Uterus (tissue), 3 donors: ENCODE measurements at regions not wholly inside any gene's neighbourhood (a gene's known extent, or its start where the extent isn't known, plus 50 kb on each side); places are given as distances from the start of the nearest gene placed in this dataset.
"Not testable (repeated sequence)": the region's sequence is repeated elsewhere in the genome, so short reads cannot be mapped to it uniquely, and the experiment has no call there.

Source experiments
- DNase-seq, 2 donors: peaks; one replicate each; pipeline ENCODE4 v3.0.0-alpha.2; 2019 to 2020
- H3K27ac ChIP-seq, 2 donors: fragments of 200-600 bp; sonication (generic); 1 replicate in 1 of 2; 2 replicates in 1 of 2; pipeline ENCODE4 v1.5.1; 2016 to 2018
- H3K27me3 ChIP-seq, 2 donors: fragments of 200-600 bp; sonication (generic); one replicate each; pipeline ENCODE4 v1.5.1; 2018 to 2019; ENCODE audit warnings: control low read depth in 1 of 2
- H3K36me3 ChIP-seq, 2 donors: fragments of 200-600 bp; sonication (generic); one replicate each; pipeline ENCODE4 v1.5.1; 2019; ENCODE audit warnings: control low read depth in 1 of 2
- H3K4me1 ChIP-seq, 2 donors: fragments of 200-600 bp; sonication (generic); one replicate each; pipeline ENCODE4 v1.5.1; 2018 to 2019; ENCODE audit warnings: control low read depth in 1 of 2
- H3K4me3 ChIP-seq, 2 donors: fragments of 200-600 bp; sonication (generic); 1 replicate in 1 of 2; 2 replicates in 1 of 2; pipeline ENCODE4 v1.5.1; 2018 to 2019; ENCODE audit warnings: mild to moderate bottlenecking in 1 of 2
- H3K9me3 ChIP-seq, 2 donors: fragments of 200-600 bp; sonication (generic); one replicate each; pipeline ENCODE4 v1.5.1; 2019; ENCODE audit warnings: control low read depth in 1 of 2
- CTCF ChIP-seq, 4 experiments: fragments of 200-600 bp in 2 of 4; fragments of 450-650 bp in 2 of 4; sonication (generic) in 2 of 4; IDR thresholded peaks; one replicate each; pipeline ENCODE4 v1.5.1; 2016 to 2019; ENCODE audit warnings: antibody characterized with exemption in 4 of 4, mild to moderate bottlenecking in 2 of 4, moderate library complexity in 1 of 4
- POLR2A ChIP-seq, 2 donors: fragments of 450-650 bp; IDR thresholded peaks; one replicate each; pipeline ENCODE4 v1.6.1; 2016; ENCODE audit warnings: antibody characterized with exemption in 2 of 2, mild to moderate bottlenecking in 1 of 2, moderate library complexity in 1 of 2
- intact Hi-C: fragments of 100-400 bp; cut with DNase I; formaldehyde crosslinking; loops from one replicate; pipeline ENCODE4 v1.15.1; 2023; ENCODE audit warnings: low total_unique reads
- donor health status: DM: yes; HTN: yes; CAD: no.

- Histone ChIP-seq H3K4me1 (no peaks in the 10 kb centered on the region), H3K27me3 (no peaks in the 10 kb centered on the region), H3K36me3 (no peaks in the 10 kb centered on the region), H3K27ac (no peak overlapping the region), H3K4me3 (no peak overlapping the region), H3K9me3 (no peaks in the 10 kb centered on the region)
- TF ChIP-seq POLR2A (IDR thresholded peaks at IDR 0.05), result no peak
- no peak for DNase-seq
- intact Hi-C loops, result no loop called here
These were observed 302.1 kb downstream of the RPAP3 start for GRCh38 chr12:47403681-47404080.

- H3K9me3 ChIP-seq, H3K27ac ChIP-seq, DNase-seq, H3K27me3 ChIP-seq, H3K4me1 ChIP-seq, H3K36me3 ChIP-seq, H3K4me3 ChIP-seq, intact Hi-C loops: not testable (repeated sequence)
These were observed 304.6 kb downstream of the RPAP3 start for GRCh38 chr12:47401196-47401595.

GRCh38 chr12:47400266-47400665, 305.6 kb downstream of the RPAP3 start:
- TF ChIP-seq CTCF (IDR thresholded peaks at IDR 0.05), result no peak
- TF ChIP-seq POLR2A (IDR thresholded peaks at IDR 0.05), result no peak
- H3K9me3 ChIP-seq, result peaks cover 0 to 7% of the 10 kb centered on the region in 2 donors
- no peaks in the 10 kb centered on the region for H3K27me3 ChIP-seq
- intact Hi-C loops, result no loop called here
- H3K4me3 ChIP-seq, result no peak overlapping the region
- H3K36me3 ChIP-seq, result no peaks in the 10 kb centered on the region
- no peaks in the 10 kb centered on the region for H3K4me1 ChIP-seq
- no peak overlapping the region for H3K27ac ChIP-seq
- no peak for DNase-seq

- DNase-seq, result no peak
- H3K9me3 ChIP-seq, result peaks cover 0 to 7% of the 10 kb centered on the region in 2 donors
- H3K27ac ChIP-seq, result no peak overlapping the region
- no peaks in the 10 kb centered on the region for H3K27me3 ChIP-seq
- H3K4me1 ChIP-seq, result no peaks in the 10 kb centered on the region
- no peak overlapping the region for H3K4me3 ChIP-seq
- peak in 3 of 4 experiments; percentile 18 to 33 (median 22) for TF ChIP-seq CTCF (IDR thresholded peaks at IDR 0.05)
- TF ChIP-seq POLR2A (IDR thresholded peaks at IDR 0.05), result no peak
- intact Hi-C loops, result no loop called here
- H3K36me3 ChIP-seq, result no peaks in the 10 kb centered on the region
These were observed 308.1 kb downstream of the RPAP3 start for GRCh38 chr12:47397664-47398281.

GRCh38 chr12:47396902-47397663, 308.7 kb downstream of the RPAP3 start:
- Histone ChIP-seq H3K27me3 (no peaks in the 10 kb centered on the region), H3K36me3 (no peaks in the 10 kb centered on the region), H3K4me1 (no peaks in the 10 kb centered on the region), H3K9me3 (peaks cover 0 to 7% of the 10 kb centered on the region in 2 donors), H3K27ac (no peak overlapping the region), H3K4me3 (no peak overlapping the region)
- TF ChIP-seq POLR2A (IDR thresholded peaks at IDR 0.05) (no peak), CTCF (IDR thresholded peaks at IDR 0.05) (no peak)
- DNase-seq, result no peak
- intact Hi-C loops, result no loop called here

- intact Hi-C loops, result no loop called here
- no peak overlapping the region for H3K4me3 ChIP-seq
- no peaks in the 10 kb centered on the region for H3K36me3 ChIP-seq
- peaks cover 0 to 7% of the 10 kb centered on the region in 2 donors for H3K9me3 ChIP-seq
- H3K4me1 ChIP-seq, result no peaks in the 10 kb centered on the region
- no peaks in the 10 kb centered on the region for H3K27me3 ChIP-seq
- no peak for DNase-seq
- H3K27ac ChIP-seq, result peak overlapping the region in 1 of 2 donors; percentile 36
- TF ChIP-seq POLR2A (IDR thresholded peaks at IDR 0.05), result no peak
- TF ChIP-seq CTCF (IDR thresholded peaks at IDR 0.05), result no peak
These were observed 311.8 kb downstream of the RPAP3 start for GRCh38 chr12:47394070-47394469.
